H9 (cell line): ENCODE measurements at regions not wholly inside any gene's neighbourhood (a gene's known extent, or its start where the extent isn't known, plus 50 kb on each side); places are given as distances from the start of the nearest gene placed in this dataset.

ENCODE experiments used
- DNase-seq: peaks from one replicate; pipeline ENCODE4 v3.0.0-alpha.2; 2017
- H2AFZ ChIP-seq: one replicate; pipeline ENCODE4 v1.6.1; 2013; ENCODE audit warnings: mild to moderate bottlenecking, low read length, control low read depth, moderate library complexity
- H2AK5ac ChIP-seq: 2 replicates; pipeline ENCODE4 v1.6.1; 2013; ENCODE audit warnings: low read length, control low read depth, mixed read lengths; ENCODE audit not compliant: insufficient read length
- H2BK120ac ChIP-seq: one replicate; pipeline ENCODE4 v1.6.1; 2013; ENCODE audit warnings: low read depth, mild to moderate bottlenecking, low read length, control low read depth, inconsistent platforms; ENCODE audit not compliant: poor library complexity, severe bottlenecking
- H2BK12ac ChIP-seq: 2 replicates; pipeline ENCODE4 v1.6.1; 2013; ENCODE audit warnings: low read length, control low read depth, mixed read lengths, low read depth; ENCODE audit not compliant: insufficient read length
- H2BK15ac ChIP-seq: 2 replicates; pipeline ENCODE4 v1.6.1; 2013; ENCODE audit warnings: low read depth, low read length, control low read depth
- H2BK20ac ChIP-seq: one replicate; pipeline ENCODE4 v1.6.1; 2013; ENCODE audit warnings: low read depth, mild to moderate bottlenecking, low read length, control low read depth, inconsistent platforms; ENCODE audit not compliant: poor library complexity, severe bottlenecking
- H2BK5ac ChIP-seq: 2 replicates; pipeline ENCODE4 v1.6.1; 2013; ENCODE audit warnings: low read length, control low read depth, mixed read lengths; ENCODE audit not compliant: insufficient read length
- H3K14ac ChIP-seq: 2 replicates; pipeline ENCODE4 v1.6.1; 2013; ENCODE audit warnings: low read length, control low read depth; ENCODE audit not compliant: insufficient read depth
- H3K18ac ChIP-seq: 2 replicates; pipeline ENCODE4 v1.6.1; 2013; ENCODE audit warnings: low read depth, mild to moderate bottlenecking, mixed read lengths, low read length, control low read depth; ENCODE audit not compliant: insufficient read length
- H3K23ac ChIP-seq: 2 replicates; pipeline ENCODE4 v1.6.1; 2013; ENCODE audit warnings: low read length, control low read depth, mixed read lengths, low read depth; ENCODE audit not compliant: insufficient read length
- H3K23me2 ChIP-seq: 2 replicates; pipeline ENCODE4 v1.6.1; 2013; ENCODE audit warnings: low read depth, mild to moderate bottlenecking, mixed read lengths, low read length, control low read depth; ENCODE audit not compliant: insufficient read length, poor library complexity, severe bottlenecking
- H3K27ac ChIP-seq: 2 replicates; pipeline ENCODE4 v1.5.1; 2013; ENCODE audit warnings: low read length, control low read depth, mixed read lengths, low read depth; ENCODE audit not compliant: insufficient read length
- H3K27me3 ChIP-seq: 2 replicates; pipeline ENCODE4 v1.6.1; 2013; ENCODE audit warnings: low read length, control low read depth, inconsistent platforms; ENCODE audit not compliant: insufficient read depth
- H3K4ac ChIP-seq: 2 replicates; pipeline ENCODE4 v1.6.1; 2013; ENCODE audit warnings: low read depth, mild to moderate bottlenecking, control low read depth, inconsistent platforms, low read length, moderate library complexity
- H3K4me1 ChIP-seq: 2 replicates; pipeline ENCODE4 v1.6.1; 2013; ENCODE audit warnings: low read length, control low read depth, inconsistent platforms; ENCODE audit not compliant: insufficient read depth
- H3K4me2 ChIP-seq: 2 replicates; pipeline ENCODE4 v1.6.1; 2013; ENCODE audit warnings: low read length, control low read depth, mixed read lengths; ENCODE audit not compliant: insufficient read length, insufficient read depth
- H3K56ac ChIP-seq: 2 replicates; pipeline ENCODE4 v1.6.1; 2013; ENCODE audit warnings: low read depth, mild to moderate bottlenecking, mixed read lengths, low read length, control low read depth; ENCODE audit not compliant: insufficient read length
- H3K79me1 ChIP-seq: 2 replicates; pipeline ENCODE4 v1.6.1; 2013; ENCODE audit warnings: low read depth, mild to moderate bottlenecking, moderate library complexity, low read length, control low read depth, inconsistent platforms; ENCODE audit not compliant: insufficient read depth, poor library complexity, severe bottlenecking
- H3K79me2 ChIP-seq: 2 replicates; pipeline ENCODE4 v1.6.1; 2013; ENCODE audit warnings: low read length, control low read depth, inconsistent platforms; ENCODE audit not compliant: insufficient read depth
- H3K9ac ChIP-seq: 2 replicates; pipeline ENCODE4 v1.6.1; 2013; ENCODE audit warnings: low read length, control low read depth, mixed read lengths; ENCODE audit not compliant: insufficient read length; ENCODE audit errors: extremely low read depth
- H3K9me3 ChIP-seq: one replicate; pipeline ENCODE4 v1.6.1; 2013; ENCODE audit warnings: low read depth, low read length, inconsistent platforms; ENCODE audit not compliant: control insufficient read depth
- H3T11ph ChIP-seq: one replicate; pipeline ENCODE4 v1.6.1; 2013; ENCODE audit warnings: mild to moderate bottlenecking, low read length, control low read depth, inconsistent platforms
- H4K20me1 ChIP-seq: one replicate; pipeline ENCODE4 v1.6.1; 2013; ENCODE audit not compliant: control insufficient read depth, insufficient read length, insufficient read depth
- H4K5ac ChIP-seq: 2 replicates; pipeline ENCODE4 v1.6.1; 2013; ENCODE audit warnings: low read depth, mild to moderate bottlenecking, mixed read lengths, low read length, control low read depth; ENCODE audit not compliant: insufficient read length
- H4K8ac ChIP-seq: replicated peaks from 2 replicates; pipeline ENCODE4 v1.6.1; 2013; ENCODE audit warnings: low read length, control low read depth, mixed read lengths, low read depth; ENCODE audit not compliant: insufficient read length
- H4K91ac ChIP-seq: 2 replicates; pipeline ENCODE4 v1.6.1; 2013; ENCODE audit warnings: low read depth, mild to moderate bottlenecking, moderate library complexity, mixed read lengths, low read length, control low read depth; ENCODE audit not compliant: insufficient read length
- H3K27ac Mint-ChIP-seq, 3 experiments: 2 replicates in 2 of 3; 3 replicates in 1 of 3; pipeline ENCODE4 v1.8.0; 2020 to 2021; ENCODE audit warnings: mixed read lengths in 3 of 3, mild to moderate bottlenecking in 1 of 3, moderate library complexity in 1 of 3
- H3K27me3 Mint-ChIP-seq: 2 replicates; pipeline ENCODE4 v1.8.0; 2021; ENCODE audit warnings: low read depth, mild to moderate bottlenecking, moderate library complexity, mixed read lengths
- H3K36me3 Mint-ChIP-seq, 3 experiments: 2 replicates in 2 of 3; 3 replicates in 1 of 3; pipeline ENCODE4 v1.8.0; 2020 to 2021; ENCODE audit warnings: low read depth in 3 of 3, mixed read lengths in 3 of 3; ENCODE audit not compliant: insufficient read depth in 1 of 3
- H3K4me1 Mint-ChIP-seq, 2 experiments: 2 replicates each; pipeline ENCODE4 v1.8.0; 2020; ENCODE audit warnings: mixed read lengths in 2 of 2
- H3K4me3 Mint-ChIP-seq, 2 experiments: 2 replicates in 1 of 2; 3 replicates in 1 of 2; pipeline ENCODE4 v1.8.0; 2020 to 2021; ENCODE audit warnings: mild to moderate bottlenecking in 2 of 2, mixed read lengths in 2 of 2, moderate library complexity in 1 of 2
- H3K9me3 Mint-ChIP-seq, 2 experiments: 2 replicates in 1 of 2; 3 replicates in 1 of 2; pipeline ENCODE4 v1.8.0; 2020; ENCODE audit warnings: mild to moderate bottlenecking in 2 of 2, mixed read lengths in 2 of 2, moderate library complexity in 1 of 2
- TF ChIP-seq, protein P1 (sequence below): fragments of 200-600 bp; sonication (generic); conservative IDR thresholded peaks from 3 replicates; pipeline ENCODE4 v1.8.0; 2021; ENCODE audit warnings: antibody characterized with exemption, mild to moderate bottlenecking

- Mint-ChIP-seq H3K4me3 (no peak overlapping the region), H3K27ac (no peak overlapping the region), H3K9me3 (no peaks in the 10 kb centered on the region), H3K36me3 (no peaks in the 10 kb centered on the region), H3K4me1 (no peaks in the 10 kb centered on the region), H3K27me3 (no peaks in the 10 kb centered on the region)
- Histone ChIP-seq H4K5ac (no peak overlapping the region), H3K79me2 (no peaks in the 10 kb centered on the region), H3K27ac (no peak overlapping the region), H2BK120ac (no peak overlapping the region), H4K8ac (no peak overlapping the region), H2BK12ac (no peak overlapping the region), H2BK5ac (no peak overlapping the region), H4K91ac (no peak overlapping the region), H3K4me1 (no peaks in the 10 kb centered on the region), H3T11ph (no peak overlapping the region), H3K14ac (no peak overlapping the region), H3K9me3 (no peaks in the 10 kb centered on the region), H2BK20ac (no peak overlapping the region), H3K4ac (no peak overlapping the region), H3K23me2 (no peaks in the 10 kb centered on the region), H3K27me3 (no peaks in the 10 kb centered on the region), H3K4me2 (no peak overlapping the region), H2BK15ac (no peak overlapping the region), H4K20me1 (no peaks in the 10 kb centered on the region), H3K79me1 (no peaks in the 10 kb centered on the region), H3K18ac (no peak overlapping the region), H3K9ac (no peak overlapping the region), H3K23ac (no peak overlapping the region), H3K56ac (no peak overlapping the region), H2AFZ (no peak overlapping the region), H2AK5ac (no peak overlapping the region)
- no peak for DNase-seq
- TF ChIP-seq, protein P1, sequence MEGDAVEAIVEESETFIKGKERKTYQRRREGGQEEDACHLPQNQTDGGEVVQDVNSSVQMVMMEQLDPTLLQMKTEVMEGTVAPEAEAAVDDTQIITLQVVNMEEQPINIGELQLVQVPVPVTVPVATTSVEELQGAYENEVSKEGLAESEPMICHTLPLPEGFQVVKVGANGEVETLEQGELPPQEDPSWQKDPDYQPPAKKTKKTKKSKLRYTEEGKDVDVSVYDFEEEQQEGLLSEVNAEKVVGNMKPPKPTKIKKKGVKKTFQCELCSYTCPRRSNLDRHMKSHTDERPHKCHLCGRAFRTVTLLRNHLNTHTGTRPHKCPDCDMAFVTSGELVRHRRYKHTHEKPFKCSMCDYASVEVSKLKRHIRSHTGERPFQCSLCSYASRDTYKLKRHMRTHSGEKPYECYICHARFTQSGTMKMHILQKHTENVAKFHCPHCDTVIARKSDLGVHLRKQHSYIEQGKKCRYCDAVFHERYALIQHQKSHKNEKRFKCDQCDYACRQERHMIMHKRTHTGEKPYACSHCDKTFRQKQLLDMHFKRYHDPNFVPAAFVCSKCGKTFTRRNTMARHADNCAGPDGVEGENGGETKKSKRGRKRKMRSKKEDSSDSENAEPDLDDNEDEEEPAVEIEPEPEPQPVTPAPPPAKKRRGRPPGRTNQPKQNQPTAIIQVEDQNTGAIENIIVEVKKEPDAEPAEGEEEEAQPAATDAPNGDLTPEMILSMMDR = no peak
Observed at GRCh38 chr18:43524260-43524659, 247.0 kb upstream of the SYT4 start.
